Activated T-cell treated with anti-CD3 and anti-CD28 coated beads for 24 hours (primary cell): ENCODE measurements at regions not wholly inside any gene's neighbourhood (a gene's known extent, or its start where the extent isn't known, plus 50 kb on each side); places are given as distances from the start of the nearest gene placed in this dataset.

Source experiments
- DNase-seq: peaks from one replicate; pipeline ENCODE4 v3.0.0-alpha.2; 2020; ENCODE audit warnings: low read depth

DNA sequence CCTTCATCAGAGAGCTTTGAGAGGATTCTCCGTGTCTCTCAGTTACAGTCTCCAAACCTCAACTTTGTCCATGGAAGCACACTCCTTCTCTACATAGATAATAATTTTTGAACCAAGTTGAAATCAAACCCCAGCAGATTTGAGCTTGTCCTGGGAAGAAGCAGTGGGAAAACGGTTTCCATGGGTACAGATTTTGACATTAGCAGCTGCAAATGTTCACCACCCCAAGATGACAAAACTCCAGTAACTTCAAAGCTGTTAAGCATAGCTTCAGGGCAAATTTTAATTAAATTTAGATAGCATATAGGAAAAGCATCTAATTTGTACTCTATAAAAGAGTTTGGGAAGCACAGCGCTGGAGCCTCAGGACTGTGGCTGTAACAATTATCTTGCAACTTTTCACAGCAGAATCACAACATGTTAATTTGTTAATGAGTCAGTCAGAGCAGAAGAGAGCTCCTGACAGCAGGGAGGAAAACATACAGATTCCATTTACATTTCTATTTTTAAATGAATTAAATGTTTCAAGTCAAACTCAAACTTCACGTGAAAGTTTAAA, 240.7 kb downstream of the BMP7 start:
- DNase-seq, result no peak

DNA sequence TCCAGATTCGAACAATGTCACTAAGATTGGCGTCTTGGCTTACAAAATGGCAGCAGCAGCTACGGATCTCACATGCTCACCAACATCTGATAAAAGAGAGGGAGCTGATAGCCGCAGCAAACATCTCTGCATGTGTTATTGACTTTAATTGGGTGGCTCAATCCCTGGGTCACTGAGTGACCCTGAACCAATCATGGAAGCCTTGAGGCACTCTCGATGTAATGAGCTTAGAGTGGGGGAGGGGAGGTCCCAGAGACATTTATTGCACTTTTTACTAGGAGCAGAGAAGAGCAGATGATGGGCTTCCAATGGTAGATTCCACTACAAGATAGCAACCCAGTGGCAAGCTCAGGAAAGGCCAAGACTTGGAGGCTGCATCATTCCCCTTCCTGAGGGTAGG, 238.7 kb downstream of the BMP7 start:
- DNase-seq, result no peak

DNA sequence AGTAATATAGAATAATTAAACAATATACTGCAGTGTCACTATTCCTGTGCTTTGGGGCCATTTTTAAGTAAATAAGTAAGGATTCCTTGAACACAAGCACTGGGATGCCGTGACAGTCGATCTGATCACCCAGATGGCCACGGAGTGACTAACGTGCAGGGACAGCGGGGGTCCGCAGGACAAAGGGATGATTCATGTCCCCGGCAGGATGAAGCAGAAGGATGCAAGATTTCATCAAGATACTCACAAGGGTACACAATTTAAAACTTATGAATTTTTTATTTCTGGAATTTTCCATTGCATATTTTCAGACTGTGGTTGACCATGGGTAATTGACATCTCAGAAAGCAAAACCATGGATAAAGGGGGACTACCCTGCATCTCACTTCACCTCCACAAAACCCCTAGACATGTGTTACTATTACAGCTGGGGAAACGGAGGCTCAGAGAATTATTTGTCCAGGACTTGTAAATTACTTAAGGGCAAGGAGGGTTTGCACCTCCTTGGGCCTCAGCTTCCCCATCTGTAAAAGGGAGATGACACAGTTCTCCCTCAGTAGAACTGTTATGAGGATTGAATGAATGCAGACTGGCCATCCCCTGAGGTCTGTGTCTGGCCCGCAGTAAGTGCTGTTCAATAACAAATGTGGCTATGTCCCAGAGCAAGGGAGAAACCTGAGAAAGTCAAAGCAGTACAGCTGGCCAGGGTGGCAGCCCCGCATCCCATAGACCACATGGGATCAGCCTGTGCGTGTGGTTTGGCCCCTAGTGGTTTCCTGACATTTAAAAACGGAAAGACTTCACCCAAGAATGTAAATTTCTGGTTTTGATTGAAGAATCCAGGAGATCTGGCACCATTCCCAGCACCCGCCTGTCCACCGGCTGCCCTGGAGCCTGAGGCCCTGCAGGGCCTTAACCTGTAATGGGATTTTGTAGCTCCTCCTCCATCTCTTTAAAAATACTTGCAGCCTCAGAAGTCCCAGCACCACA, 235.5 kb downstream of the BMP7 start:
- DNase-seq, result no peak

DNA sequence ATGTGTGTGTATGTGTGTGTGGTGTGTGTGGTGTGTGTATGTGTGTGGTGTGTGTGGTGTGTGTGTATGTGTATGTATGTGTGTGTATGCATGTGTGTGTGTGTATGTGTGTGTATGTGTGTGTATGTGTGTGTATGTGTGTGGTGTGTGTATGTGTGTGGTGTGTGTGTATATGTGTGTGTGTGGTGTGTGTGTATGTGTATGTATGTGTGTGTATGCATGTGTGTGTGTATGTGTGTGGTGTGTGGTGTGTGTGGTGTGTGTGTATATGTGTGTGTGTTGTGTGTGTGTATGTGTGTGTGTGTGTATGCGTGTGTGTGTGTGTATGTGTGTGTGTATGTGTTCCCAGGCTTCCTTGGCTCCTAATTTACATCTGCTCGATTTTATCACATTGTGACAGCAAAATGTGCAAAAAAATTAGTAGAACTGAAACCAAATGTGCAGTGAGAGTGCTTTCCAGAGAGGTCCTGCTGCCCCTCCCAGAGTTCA, 234.5 kb downstream of the BMP7 start:
- DNase-seq, result no peak

DNA sequence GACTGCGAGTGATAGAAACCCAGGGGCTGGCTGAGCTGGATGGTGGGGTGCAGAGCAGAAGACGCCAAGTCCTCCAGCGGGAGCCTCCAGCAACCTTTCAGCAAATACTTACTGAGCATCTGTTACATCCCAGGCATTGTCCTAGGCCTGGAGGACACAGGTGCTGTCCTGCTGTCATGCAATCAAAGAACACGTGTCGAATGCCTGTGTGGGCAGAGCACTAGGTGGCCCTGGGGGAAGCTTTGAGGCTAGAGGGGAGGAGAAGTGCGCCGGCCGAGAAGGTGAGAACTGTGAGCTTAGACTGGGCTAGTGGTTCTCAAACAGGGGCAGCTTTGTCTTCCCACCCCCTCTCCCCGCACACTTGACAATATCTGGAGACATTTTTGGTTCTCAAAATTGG, 233.6 kb downstream of the BMP7 start:
- no peak for DNase-seq

DNA sequence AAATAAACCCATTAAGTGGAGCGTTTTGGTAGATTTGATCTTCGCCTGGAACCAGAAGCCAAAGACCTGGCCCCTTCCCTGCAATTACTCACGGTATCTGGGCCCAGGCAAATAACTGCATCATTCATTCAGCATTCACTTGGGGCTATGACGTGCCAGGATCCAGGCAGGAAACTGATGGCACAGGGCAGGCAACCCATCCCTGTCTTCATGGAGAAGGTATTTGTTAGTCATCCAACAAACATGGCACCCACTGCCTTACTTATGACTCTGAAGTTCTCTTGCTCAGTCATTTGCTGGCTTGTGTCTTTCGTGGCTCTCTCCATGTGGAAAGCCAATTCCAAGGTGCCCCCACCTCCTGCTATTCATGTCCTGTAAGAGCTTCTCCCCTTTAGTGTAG, 232.4 kb downstream of the BMP7 start:
- DNase-seq, result no peak

DNA sequence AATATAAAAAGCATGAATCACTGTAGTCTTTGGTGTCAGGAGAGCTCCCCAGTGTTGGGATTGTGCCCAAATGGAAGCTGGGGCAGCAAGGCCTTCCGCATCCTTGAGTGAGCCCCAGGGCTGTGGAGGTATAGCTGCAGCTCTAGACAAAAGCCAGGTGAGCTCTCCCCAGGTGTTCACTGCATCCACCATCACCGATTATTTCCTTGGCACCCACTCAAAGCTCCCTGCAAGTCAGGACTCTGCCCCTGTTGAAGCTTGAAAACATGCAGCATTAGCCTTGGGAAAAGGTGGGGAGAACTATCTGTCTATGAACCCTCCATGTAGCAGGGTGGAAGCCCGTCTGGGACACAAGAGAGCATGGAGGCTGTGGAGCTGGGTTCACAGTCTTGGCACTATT, 228.8 kb downstream of the BMP7 start:
- no peak for DNase-seq

DNA sequence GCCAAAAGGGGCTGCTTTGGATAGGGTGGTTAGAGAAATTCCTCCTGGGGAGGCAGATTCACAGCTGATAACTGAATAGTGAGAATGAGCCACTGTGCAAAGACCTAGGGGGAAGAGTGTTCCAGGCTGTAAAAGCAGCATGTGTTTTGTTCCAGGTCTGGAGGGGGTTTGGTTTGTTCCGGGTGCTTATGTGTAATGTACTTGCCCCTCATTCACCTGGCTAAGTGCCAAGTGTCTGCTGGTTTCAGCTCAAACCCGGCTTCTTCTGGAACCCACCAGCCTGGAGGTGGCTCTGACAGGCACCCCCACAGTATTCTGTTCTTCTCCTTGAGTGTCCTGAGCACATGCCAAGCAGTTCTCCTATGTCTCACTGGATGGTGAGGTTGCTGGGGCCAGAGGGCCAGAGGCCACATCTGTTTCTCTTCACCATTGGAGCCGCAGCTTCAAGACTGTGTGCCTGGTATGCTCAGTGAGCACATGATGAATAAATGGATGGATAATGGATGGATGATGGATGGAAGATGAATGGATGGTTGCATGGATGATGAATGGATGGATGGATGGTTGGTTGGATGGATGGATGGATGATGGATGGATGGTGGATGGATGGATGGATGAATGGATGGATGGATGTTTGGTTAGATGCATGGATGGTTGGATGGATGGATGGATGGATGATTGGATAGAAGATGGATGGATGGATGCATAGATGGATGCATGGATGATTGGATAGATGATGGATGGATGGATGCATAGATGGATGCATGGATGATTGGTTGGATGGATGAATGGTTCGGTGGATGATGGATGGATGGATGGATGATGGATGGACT, 227.6 kb downstream of the BMP7 start:
- no peak for DNase-seq

DNA sequence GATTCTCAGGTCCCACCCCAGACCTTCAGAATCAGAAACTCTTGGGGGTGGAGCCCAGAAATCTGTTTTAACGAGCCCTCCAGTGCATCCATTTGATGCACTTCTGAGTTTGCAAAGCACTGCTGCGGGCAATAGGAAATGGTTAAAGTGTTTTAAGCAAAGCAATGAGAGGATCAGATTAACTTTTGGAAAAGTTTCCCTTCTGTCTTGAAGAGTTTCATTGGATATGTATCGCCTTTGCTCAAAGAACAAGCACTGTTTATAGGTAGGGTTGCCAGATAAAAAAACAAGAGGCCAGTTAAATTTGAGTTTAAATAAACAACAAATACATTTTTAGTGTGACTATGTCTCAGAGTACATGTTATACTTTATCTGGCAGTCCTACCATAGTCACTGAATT, 226.0 kb downstream of the BMP7 start:
- DNase-seq, result no peak

DNA sequence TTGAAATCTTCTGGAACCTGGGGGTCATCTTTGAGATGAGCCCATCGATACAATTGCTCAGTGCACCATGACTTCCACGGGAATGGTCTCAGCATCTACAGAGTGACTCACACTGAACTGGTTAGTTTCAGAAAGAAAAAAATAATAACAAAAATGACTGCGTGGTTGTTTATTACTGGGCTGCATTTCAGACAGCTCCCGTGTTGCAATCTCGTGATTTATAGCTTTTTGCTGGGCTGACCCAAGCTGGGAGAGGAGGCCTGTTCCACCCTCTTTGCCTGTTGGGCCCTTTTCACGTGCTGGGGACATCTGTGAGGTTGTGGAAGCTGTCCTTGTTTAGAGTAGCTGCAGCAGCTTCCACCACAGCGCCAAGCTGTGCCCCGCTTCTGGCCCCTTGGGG, 225.5 kb downstream of the BMP7 start:
- no peak for DNase-seq

DNA sequence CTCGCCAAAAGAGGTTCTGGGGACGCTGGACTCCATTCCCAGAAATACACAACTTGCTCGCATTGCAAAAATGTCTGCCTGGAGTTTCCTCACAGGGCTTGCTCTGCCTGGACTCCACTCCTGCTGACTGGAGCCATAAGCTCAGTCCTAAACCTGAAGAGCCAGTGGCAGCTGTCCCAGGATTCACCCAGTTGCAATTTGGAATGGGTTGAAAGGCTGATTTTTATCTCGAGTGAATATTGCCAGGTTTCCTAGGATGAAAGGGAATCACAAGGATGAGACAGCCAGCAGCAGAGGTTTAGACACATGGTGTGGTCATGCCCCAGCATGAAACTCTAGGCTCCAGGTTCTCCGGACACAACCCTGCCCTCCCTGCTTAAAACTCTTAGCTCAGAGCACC, 223.3 kb downstream of the BMP7 start:
- no peak for DNase-seq

DNA sequence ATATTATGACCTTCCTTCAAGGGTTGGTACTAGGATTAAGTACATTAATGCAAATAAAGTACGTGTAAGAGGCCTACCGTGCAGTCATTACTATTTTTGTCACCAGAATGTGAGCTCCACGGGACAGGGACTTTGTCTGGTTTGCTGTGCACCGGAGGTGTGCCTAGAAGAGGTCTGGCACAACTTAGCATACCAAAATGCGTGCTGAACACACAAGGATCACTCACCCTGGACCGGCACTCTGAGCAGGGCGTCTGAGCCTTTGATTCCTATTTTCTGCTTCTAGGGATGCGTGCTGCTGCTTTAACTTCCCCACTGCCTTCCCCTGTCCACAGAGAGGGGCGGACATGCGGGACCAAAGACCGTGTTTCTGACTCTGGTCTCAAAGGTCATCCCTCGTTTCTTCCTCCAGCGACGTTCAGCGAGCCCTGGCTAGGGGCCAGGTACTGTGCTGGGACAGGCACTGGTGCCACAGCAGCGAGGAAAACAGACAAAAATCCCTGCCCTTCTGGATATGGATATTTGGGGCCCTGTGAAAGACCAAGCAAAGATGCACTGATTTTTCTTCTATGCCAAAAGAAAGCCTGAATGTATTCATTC, 222.7 kb downstream of the BMP7 start:
- DNase-seq, result no peak

DNA sequence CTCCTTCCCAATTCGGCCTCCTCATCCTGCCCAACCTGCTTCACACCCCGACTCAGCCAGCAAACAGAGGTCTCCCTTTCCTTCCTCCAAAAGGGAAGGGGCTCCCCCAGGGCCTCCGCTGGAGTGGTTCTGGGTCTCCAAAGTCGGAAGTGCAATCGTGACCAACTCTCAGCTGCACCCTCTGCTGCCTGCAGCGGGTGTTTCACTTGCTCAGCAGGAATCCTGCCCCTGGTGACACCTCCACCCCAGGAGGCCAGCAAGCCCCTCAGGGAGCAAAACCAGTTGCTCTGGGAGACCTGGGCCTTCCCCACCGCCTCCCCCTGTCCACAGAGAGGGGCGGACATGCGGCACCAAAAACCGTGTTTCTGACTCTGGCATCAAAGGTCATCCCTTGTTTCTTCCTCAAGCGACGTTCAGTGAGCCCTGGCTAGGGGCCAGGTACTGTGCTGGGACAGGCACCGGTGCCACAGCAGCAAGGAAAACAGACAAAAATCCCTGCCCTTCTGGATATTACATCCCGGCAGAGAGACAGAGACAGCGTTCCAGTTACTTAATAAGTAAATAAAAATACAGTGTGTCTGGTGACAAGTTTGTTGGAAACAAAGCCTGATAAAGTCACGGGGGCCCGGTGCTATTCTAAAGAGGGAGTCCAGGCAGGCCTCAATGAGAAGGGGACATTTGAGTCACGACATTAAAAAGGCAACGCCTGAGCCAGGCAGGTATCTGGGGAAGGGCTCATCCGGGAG, 219.0 kb downstream of the BMP7 start:
- DNase-seq, result no peak

DNA sequence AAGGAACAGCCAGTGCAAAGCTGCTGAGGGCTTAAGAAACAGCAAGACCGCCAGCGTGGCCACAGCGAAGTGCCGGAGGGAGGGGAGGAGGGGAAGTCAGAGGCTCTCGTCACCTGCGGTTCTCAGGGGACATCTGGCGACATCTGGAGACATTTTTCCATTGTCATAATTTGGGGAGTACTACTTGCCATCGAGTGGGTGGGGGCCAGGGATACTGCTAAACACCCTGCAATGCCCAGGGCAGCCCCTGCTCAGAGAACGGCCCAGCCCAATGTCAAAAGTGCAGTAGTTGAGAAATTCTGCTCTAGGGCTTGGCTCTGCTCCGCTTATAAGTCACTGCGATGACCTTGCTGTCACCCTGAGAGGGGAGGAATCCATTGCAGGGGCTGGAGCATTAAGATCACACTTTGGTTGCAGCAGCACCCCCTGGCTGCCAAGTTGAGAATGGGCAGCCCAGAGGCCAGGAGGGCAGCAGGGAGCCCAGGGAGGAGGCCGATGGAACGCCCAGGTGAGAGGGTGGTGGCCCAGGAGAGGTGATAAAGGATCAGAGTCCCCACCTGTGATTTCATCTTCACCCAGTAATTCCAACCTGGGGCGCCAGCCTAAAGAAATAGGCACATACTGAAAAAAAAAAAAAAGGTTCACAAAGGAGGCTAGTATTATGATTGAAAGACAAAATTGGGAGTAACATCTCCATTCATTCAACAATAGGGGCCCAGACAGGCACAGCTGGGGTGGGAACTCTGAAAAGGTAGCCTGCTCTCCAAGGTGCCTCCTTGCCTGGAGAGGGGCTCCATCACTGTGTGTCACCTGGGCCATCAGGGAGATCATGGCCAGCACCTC, 218.2 kb downstream of the BMP7 start:
- DNase-seq, result no peak

DNA sequence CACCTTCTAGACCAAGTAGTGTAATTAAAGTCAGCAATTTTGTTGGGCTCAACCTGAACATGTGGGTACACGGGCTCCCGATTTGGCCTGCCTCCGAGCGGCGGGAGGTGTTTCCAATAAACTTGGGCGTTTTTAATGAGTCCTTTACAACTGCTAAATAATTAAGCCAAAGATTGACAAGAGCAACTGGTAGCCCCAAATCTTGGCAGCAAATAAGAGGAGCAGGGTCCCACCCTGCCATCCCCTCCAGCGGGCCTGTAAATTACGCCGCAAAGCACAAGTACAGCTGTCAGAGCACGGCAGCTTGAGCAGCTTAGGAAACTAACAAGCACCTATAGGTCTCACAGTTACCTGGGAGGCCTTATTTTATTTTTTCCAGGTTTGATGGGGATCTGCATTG, 217.1 kb downstream of the BMP7 start:
- no peak for DNase-seq

DNA sequence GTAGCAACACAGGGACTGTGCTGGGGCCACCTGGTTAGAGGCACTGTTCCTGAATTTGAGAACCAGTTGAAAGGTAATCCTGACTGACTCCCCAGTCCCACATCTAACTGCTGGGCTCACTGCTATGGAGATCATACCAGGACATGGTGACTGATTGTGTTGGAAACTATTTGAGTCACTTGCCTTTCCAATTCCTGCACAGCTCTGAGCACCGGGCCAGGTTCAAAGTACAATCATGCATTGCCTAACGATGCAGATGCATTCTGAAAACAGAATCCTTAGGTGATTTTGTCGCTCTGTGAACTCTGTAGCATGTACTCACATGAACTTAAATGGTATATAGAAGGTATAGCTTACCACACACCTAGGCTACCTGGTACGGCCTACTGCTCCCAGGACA, 215.3 kb downstream of the BMP7 start:
- no peak for DNase-seq

DNA sequence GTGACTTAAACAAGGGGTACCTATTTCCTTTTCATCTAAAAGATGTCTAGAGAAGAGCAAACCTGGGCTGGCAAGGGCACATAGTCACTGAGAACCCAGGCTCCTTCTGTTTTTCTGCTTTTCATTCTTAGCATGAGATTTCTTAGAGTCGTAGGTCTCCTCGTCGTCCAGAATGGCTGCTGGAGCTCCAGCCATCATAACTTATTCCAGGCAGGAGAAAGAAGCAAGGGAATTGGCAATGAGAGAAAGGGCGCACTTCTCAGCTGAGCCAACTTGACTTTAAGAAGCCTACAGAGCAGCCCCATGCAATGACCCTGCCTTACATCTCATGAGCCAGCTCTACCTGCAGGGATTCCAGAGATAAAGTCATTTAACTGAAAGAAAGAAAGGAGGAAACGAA, 213.4 kb downstream of the BMP7 start:
- DNase-seq, result no peak

DNA sequence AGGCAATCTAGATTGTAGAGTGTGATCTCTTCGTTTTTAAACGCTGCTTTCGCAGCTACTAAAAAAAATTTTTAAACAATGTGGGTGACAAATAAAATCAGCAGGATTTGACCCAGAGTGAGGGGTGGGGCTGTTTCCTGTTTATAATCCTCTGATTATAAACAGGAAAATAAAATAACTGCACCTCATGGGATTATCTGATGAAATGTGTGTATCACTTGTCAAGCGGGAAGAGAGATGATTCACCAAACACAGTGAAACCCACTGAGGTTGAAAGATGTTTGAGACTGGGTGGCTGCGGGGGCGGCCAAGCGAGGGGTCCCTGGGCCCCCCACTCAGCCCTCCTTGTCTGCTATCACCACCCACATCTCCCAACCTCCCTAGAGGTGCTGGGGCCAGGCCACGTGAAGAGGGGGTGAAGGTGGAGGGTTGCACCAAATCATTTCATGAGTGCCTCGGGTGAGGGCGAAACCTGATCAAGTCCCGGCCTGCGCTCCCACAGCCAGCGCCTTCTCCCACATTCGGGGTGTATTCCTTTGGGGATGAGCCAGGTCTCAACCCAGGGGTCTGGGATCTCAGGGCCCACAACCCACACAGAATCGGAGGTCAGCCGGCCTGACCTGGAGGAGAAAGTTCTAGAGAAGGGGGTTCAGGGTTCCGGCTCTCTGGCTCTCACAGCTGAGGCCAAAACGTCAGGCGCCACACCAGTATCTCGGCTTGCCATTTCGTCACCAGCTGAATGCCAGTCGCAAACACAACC, 212.5 kb downstream of the BMP7 start:
- no peak for DNase-seq

DNA sequence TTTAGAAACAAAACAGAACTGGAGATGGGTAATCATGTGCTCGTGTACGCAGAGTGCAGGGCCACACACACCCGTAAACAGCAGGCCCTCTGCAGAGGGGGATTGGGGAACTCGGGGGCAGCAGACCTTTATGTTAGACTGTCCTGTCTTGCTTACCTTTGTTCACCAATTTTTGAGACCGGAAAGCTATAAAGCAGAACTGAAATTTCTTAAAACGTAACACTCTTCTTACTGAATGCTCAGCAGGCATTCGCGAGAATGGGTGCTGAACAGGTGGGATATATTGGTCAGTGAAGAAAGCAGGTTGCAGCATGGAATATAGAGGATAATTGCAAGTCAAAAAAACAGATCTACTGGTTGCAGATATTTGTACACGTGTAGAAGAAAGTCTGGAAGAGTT, 211.1 kb downstream of the BMP7 start:
- DNase-seq, result no peak

DNA sequence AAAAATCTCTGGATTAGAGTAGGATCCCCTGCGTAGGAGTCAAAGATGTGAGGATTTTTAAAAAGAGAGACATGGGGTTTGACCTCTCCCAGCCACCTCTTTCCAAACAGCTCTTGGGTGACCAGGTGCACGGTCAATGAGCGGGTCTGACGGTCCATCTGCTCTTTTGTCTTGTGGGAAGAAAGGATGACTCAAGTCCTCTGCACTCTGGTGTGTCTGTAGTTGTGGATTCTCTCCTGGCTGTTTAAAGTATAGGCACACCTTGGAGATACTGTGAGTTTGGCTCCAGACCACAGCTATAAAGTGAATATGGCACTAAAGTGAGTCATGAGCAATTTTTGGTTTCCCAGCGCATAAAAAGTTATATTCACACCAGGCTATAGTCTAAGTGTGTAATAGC, 209.8 kb downstream of the BMP7 start:
- no peak for DNase-seq
